ENCODE measurements at regions not wholly inside any gene's neighbourhood (a gene's known extent, or its start where the extent isn't known, plus 50 kb on each side); places are given as distances from the start of the nearest gene placed in this dataset.
"Not testable (repeated sequence)": the region's sequence is repeated elsewhere in the genome, so short reads cannot be mapped to it uniquely, and the experiment has no call there.

DNA sequence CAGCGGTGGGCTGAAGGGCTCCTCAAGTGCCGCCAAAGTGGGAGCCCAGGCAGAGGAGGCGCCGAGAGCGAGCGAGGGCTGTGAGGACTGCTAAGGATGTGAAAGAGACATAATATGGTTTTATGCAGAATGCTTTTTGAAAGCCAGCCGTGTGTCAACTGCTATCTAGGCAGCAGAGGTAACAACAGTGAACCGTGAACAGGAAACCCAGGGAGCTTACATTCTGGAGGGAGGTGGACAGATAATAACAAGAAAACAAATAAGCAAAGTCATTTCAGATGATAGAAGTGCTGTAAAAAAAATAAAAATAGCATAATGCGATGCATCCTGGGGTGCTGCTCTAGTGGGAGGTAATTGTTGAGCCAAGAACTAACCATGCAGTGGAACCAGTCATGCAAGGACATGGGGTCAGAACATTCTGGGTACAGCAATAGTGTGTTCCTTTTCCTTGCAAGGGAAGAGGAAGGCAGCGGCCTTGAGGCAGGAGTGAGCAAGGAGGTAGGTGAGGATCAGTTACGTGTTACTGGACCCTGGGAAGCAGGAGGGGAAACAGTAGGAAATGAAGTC lies 134.4 kb upstream of the TMEM170B start:
- ATAC-seq (ENCODE audit: insufficient read depth, low read depth) (no peak), DNase-seq (no peak)
- Histone ChIP-seq H3K79me2 (ENCODE audit: insufficient read depth, low read length) (no peaks in the 10 kb centered on the region), H3K27me3 (ENCODE audit: insufficient read depth, low read length, poor library complexity) (no peaks in the 10 kb centered on the region), H3K4me3 (ENCODE audit: low read depth in 1 of 2, low read length in 2 of 2) (no peak overlapping the region), H3K27ac (ENCODE audit: low read length) (no peak overlapping the region), H3K36me3 (ENCODE audit: insufficient read depth, low read length) (no peaks in the 10 kb centered on the region), H3K4me2 (ENCODE audit: insufficient read depth, low read length) (no peak overlapping the region), H3K4me1 (ENCODE audit: insufficient read depth, low read length) (no peaks in the 10 kb centered on the region), H4K20me1 (ENCODE audit: insufficient read depth, low read length) (no peaks in the 10 kb centered on the region), H3K9me3 (ENCODE audit: insufficient read depth, low read length, severe bottlenecking) (no peaks in the 10 kb centered on the region), H2AFZ (ENCODE audit: low read depth, low read length) (no peak overlapping the region), H3K9ac (ENCODE audit: low read depth, low read length) (no peak overlapping the region)
- TF ChIP-seq EZH2 (IDR thresholded peaks at IDR 0.05; ENCODE audit: borderline replicate concordance, low read depth, low read length, severe bottlenecking): no peak
- TF ChIP-seq, protein P1, sequence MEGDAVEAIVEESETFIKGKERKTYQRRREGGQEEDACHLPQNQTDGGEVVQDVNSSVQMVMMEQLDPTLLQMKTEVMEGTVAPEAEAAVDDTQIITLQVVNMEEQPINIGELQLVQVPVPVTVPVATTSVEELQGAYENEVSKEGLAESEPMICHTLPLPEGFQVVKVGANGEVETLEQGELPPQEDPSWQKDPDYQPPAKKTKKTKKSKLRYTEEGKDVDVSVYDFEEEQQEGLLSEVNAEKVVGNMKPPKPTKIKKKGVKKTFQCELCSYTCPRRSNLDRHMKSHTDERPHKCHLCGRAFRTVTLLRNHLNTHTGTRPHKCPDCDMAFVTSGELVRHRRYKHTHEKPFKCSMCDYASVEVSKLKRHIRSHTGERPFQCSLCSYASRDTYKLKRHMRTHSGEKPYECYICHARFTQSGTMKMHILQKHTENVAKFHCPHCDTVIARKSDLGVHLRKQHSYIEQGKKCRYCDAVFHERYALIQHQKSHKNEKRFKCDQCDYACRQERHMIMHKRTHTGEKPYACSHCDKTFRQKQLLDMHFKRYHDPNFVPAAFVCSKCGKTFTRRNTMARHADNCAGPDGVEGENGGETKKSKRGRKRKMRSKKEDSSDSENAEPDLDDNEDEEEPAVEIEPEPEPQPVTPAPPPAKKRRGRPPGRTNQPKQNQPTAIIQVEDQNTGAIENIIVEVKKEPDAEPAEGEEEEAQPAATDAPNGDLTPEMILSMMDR (IDR thresholded peaks at IDR 0.05; ENCODE audit: borderline replicate concordance, extremely low read depth, low read length, poor library complexity, severe bottlenecking): no peak

DNA sequence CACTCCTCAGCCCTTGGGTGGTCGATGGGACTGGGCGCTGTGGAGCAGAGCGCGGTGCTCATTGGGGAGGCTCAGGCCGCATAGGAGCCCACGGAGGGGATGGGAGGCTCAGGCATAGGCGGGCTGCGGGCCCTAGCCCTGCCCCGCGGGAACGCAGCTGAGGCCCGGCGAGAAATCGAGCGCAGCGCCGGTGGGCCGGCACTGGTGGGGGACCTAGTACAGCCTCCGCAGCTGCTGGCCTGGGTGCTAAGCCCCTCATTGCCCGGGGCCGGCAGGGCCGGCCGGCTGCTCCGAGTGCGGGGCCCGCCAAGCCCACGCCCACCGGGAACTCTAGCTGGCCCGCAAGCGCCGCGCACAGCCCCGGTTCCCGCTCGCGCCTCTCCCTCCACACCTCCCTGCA lies 135.0 kb upstream of the TMEM170B start:
- DNase-seq; H3K9me3 ChIP-seq (ENCODE audit: insufficient read depth, low read length, severe bottlenecking); H3K27me3 ChIP-seq (ENCODE audit: insufficient read depth, low read length, poor library complexity); H4K20me1 ChIP-seq (ENCODE audit: insufficient read depth, low read length); H3K36me3 ChIP-seq (ENCODE audit: insufficient read depth, low read length); H3K4me2 ChIP-seq (ENCODE audit: insufficient read depth, low read length); H3K4me1 ChIP-seq (ENCODE audit: insufficient read depth, low read length); H3K79me2 ChIP-seq (ENCODE audit: insufficient read depth, low read length); H2AFZ ChIP-seq (ENCODE audit: low read depth, low read length); H3K4me3 ChIP-seq (ENCODE audit: low read depth in 1 of 2, low read length in 2 of 2); H3K9ac ChIP-seq (ENCODE audit: low read depth, low read length); ATAC-seq (ENCODE audit: insufficient read depth, low read depth); H3K27ac ChIP-seq (ENCODE audit: low read length): not testable (repeated sequence)

DNA sequence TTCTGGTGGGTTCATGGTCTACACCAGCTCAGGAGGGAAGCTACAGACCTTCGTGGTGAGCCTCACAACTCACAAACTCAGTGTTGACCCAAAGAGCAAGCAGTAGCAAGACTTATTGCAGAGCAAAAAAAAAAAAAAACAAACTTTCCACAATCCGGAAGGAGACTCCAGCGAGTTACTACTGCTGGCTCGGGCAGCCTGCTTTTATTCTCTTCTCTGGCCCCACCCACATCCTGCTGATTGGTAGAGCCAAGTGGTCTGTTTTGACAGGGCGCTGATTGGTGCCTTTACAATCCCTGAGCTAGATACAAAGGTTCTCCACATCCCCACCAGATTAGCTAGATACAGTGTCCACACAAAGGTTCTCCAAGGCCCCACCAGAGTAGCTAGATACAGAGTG lies 135.6 kb upstream of the TMEM170B start:
- H3K27me3 ChIP-seq (ENCODE audit: insufficient read depth, low read length, poor library complexity); H3K9me3 ChIP-seq (ENCODE audit: insufficient read depth, low read length, severe bottlenecking); H4K20me1 ChIP-seq (ENCODE audit: insufficient read depth, low read length); H3K4me1 ChIP-seq (ENCODE audit: insufficient read depth, low read length); H3K9ac ChIP-seq (ENCODE audit: low read depth, low read length); ATAC-seq (ENCODE audit: insufficient read depth, low read depth); H3K27ac ChIP-seq (ENCODE audit: low read length); DNase-seq; H3K4me2 ChIP-seq (ENCODE audit: insufficient read depth, low read length); H2AFZ ChIP-seq (ENCODE audit: low read depth, low read length); H3K79me2 ChIP-seq (ENCODE audit: insufficient read depth, low read length); H3K4me3 ChIP-seq (ENCODE audit: low read depth in 1 of 2, low read length in 2 of 2); H3K36me3 ChIP-seq (ENCODE audit: insufficient read depth, low read length): not testable (repeated sequence)

DNA sequence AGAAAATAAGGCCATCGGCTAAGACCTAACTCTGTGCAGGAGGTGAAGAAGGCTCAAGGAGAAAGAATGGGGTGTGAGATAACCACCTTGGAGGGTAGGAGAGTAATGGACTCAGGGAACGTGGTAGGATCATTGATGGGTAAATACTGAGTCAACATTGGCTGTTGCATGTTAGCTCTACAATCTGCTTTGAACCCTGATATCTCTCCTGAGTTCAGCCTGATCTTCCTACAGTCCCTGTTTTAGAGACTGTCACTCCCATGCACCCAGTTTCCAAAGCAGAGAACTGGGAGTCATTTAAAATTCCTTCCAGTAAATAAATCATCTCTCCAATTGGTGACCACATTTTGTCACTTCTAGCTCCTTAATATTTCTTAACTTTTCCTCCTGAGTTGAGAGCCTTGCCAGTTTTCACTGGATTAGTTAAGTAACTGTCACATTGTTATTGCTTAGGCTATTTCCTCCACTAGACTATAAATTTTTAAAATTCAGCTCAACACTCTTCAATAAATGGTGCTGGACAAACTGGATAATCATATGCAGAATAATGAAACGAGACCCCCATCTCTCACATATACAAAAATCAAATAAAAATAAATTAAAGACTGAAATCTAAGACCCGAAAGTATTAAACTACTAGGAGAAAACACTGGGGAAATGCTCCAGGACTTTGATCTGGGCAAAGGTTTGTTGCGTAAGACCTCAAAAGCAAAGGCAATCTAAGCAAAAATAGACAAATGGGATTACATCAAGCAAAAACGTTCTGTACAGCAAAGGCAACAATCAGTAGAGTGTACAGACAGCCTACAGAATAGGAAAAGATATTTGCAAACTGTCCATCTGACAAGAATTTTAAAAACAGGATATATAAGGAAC lies 138.9 kb upstream of the TMEM170B start:
- H3K27me3 ChIP-seq (ENCODE audit: insufficient read depth, low read length, poor library complexity): no peaks in the 10 kb centered on the region
- H3K79me2 ChIP-seq (ENCODE audit: insufficient read depth, low read length): no peaks in the 10 kb centered on the region
- no peak for TF ChIP-seq EZH2 (IDR thresholded peaks at IDR 0.05; ENCODE audit: borderline replicate concordance, low read depth, low read length, severe bottlenecking)
- TF ChIP-seq, protein P1 (IDR thresholded peaks at IDR 0.05; ENCODE audit: borderline replicate concordance, extremely low read depth, low read length, poor library complexity, severe bottlenecking): no peak
- no peaks in the 10 kb centered on the region for H3K4me1 ChIP-seq (ENCODE audit: insufficient read depth, low read length)
- no peak overlapping the region for H3K9ac ChIP-seq (ENCODE audit: low read depth, low read length)
- DNase-seq (no peak), ATAC-seq (ENCODE audit: insufficient read depth, low read depth) (no peak)
- no peaks in the 10 kb centered on the region for H4K20me1 ChIP-seq (ENCODE audit: insufficient read depth, low read length)
- H3K27ac ChIP-seq (ENCODE audit: low read length): no peak overlapping the region
- H3K36me3 ChIP-seq (ENCODE audit: insufficient read depth, low read length): no peaks in the 10 kb centered on the region
- H3K9me3 ChIP-seq (ENCODE audit: insufficient read depth, low read length, severe bottlenecking): no peaks in the 10 kb centered on the region
- H2AFZ ChIP-seq (ENCODE audit: low read depth, low read length): no peak overlapping the region
- H3K4me3 ChIP-seq (ENCODE audit: low read depth in 1 of 2, low read length in 2 of 2): no peak overlapping the region
- no peak overlapping the region for H3K4me2 ChIP-seq (ENCODE audit: insufficient read depth, low read length)
